ENCODE measurements at regions not wholly inside any gene's neighbourhood (a gene's known extent, or its start where the extent isn't known, plus 50 kb on each side); places are given as distances from the start of the nearest gene placed in this dataset.

DNA sequence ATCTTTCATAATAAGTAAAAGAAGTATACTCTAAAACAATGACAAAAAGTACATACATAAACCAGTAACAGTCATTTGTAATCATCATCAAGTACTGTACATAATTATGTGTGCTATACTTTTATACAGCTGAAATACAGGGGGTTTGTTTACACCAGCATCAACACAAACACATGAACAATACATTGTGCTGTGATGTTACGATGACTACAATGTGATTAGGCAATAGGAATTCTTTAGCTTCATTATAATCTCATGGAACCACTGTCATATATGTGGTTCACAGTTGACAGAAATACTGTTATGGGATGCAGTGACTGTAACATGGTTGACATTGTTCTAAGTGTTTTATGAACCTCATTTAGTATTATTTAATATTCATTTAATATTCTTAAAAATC lies 914.4 kb upstream of the TENM4 start:
- Histone ChIP-seq H3K9me3 (ENCODE audit: control insufficient read depth, low read length) (no peaks in the 10 kb centered on the region), H2BK15ac (ENCODE audit: low read depth, poor library complexity, severe bottlenecking) (no peak overlapping the region), H2AK5ac (ENCODE audit: low read length, severe bottlenecking) (no peak overlapping the region), H2AFZ (ENCODE audit: low read depth, low read length) (no peak overlapping the region), H3K36me3 (ENCODE audit: control insufficient read depth in 1 of 2, insufficient read depth in 2 of 2, low read depth in 1 of 2, low read length in 2 of 2) (no peaks in the 10 kb centered on the region), H3K14ac (ENCODE audit: low read length in 2 of 2) (no peak overlapping the region), H3K9ac (ENCODE audit: low read length) (no peak overlapping the region), H3K23ac (ENCODE audit: low read length in 2 of 2) (no peak overlapping the region), H4K91ac (ENCODE audit: low read length) (no peak overlapping the region), H3K79me1 (replicated peaks; ENCODE audit: low read length, poor library complexity, severe bottlenecking) (no peaks in the 10 kb centered on the region), H4K8ac (ENCODE audit: low read length) (no peak overlapping the region), H3K27me3 (ENCODE audit: control insufficient read depth in 1 of 2, insufficient read depth in 1 of 2, low read length in 2 of 2) (no peaks in the 10 kb centered on the region), H3K18ac (ENCODE audit: low read depth in 1 of 2, low read length in 2 of 2) (no peak overlapping the region), H3K4ac (ENCODE audit: low read depth in 1 of 2, low read length in 2 of 2) (no peak overlapping the region), H3K4me2 (ENCODE audit: low read length, poor library complexity, severe bottlenecking) (no peak overlapping the region), H3K4me1 (ENCODE audit: control insufficient read depth, insufficient read depth, low read depth, low read length) (no peaks in the 10 kb centered on the region), H3K27ac (ENCODE audit: low read length, poor library complexity, severe bottlenecking) (no peak overlapping the region), H3K4me3 (ENCODE audit: insufficient read depth in 1 of 2, low read depth in 1 of 2, low read length in 2 of 2) (no peak overlapping the region), H2BK5ac (ENCODE audit: low read depth, low read length, poor library complexity, severe bottlenecking) (no peak overlapping the region), H2BK12ac (ENCODE audit: low read length in 2 of 2) (no peak overlapping the region), H2BK120ac (ENCODE audit: low read depth, low read length) (no peak overlapping the region)
- DNase-seq: no peak
- no CpG with 5 or more reads among the region's 1 CpG for WGBS

DNA sequence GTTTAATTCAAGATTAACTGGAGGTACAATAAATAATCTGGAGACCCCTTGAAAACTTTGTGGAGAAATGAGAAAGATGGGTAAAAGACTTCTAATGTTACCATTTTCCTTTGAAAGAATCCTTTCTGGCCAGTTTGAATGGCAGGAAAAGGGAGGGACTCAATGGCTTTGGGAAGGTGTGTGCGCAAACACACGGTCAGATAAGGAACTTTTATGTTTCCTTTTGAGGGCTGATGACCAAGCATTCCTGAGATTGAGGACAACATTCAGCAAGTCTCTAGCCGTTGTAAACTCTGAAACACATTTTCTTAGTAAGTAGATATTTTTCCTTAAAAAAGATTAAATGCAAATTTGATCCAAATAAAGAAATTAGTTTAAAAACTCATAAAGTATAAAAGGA lies 909.7 kb upstream of the TENM4 start:
- no peaks in the 10 kb centered on the region for H3K9me3 ChIP-seq (ENCODE audit: control insufficient read depth, low read length)
- H3K4me3 ChIP-seq (ENCODE audit: insufficient read depth in 1 of 2, low read depth in 1 of 2, low read length in 2 of 2): no peak overlapping the region
- WGBS: 85% methylated on average over 2 of the region's 3 CpGs

GRCh38 chr11:80349997-80350396 lies 909.2 kb upstream of the TENM4 start:
- H3K9me3 ChIP-seq (ENCODE audit: control insufficient read depth, low read length): no peaks in the 10 kb centered on the region
- DNase-seq: no peak

More for the DNA sequence above, 909.7 kb upstream of the TENM4 start:
- H3K27ac ChIP-seq (ENCODE audit: low read length, poor library complexity, severe bottlenecking): no peak overlapping the region
- no peak overlapping the region for H3K4me2 ChIP-seq (ENCODE audit: low read length, poor library complexity, severe bottlenecking)
- H2BK15ac ChIP-seq (ENCODE audit: low read depth, poor library complexity, severe bottlenecking): no peak overlapping the region
- H3K18ac ChIP-seq (ENCODE audit: low read depth in 1 of 2, low read length in 2 of 2): no peak overlapping the region
- no peak overlapping the region for H2AK5ac ChIP-seq (ENCODE audit: low read length, severe bottlenecking)
- no peak overlapping the region for H3K9ac ChIP-seq (ENCODE audit: low read length)
- H3K79me1 ChIP-seq (replicated peaks; ENCODE audit: low read length, poor library complexity, severe bottlenecking): no peaks in the 10 kb centered on the region
- no peaks in the 10 kb centered on the region for H3K36me3 ChIP-seq (ENCODE audit: control insufficient read depth in 1 of 2, insufficient read depth in 2 of 2, low read depth in 1 of 2, low read length in 2 of 2)
- H2BK5ac ChIP-seq (ENCODE audit: low read depth, low read length, poor library complexity, severe bottlenecking): no peak overlapping the region
- no peaks in the 10 kb centered on the region for H3K4me1 ChIP-seq (ENCODE audit: control insufficient read depth, insufficient read depth, low read depth, low read length)
- no peak overlapping the region for H4K8ac ChIP-seq (ENCODE audit: low read length)
- H2BK120ac ChIP-seq (ENCODE audit: low read depth, low read length): no peak overlapping the region
- no peak overlapping the region for H3K4ac ChIP-seq (ENCODE audit: low read depth in 1 of 2, low read length in 2 of 2)
- H4K91ac ChIP-seq (ENCODE audit: low read length): no peak overlapping the region
- H3K14ac ChIP-seq (ENCODE audit: low read length in 2 of 2): no peak overlapping the region
- no peaks in the 10 kb centered on the region for H3K27me3 ChIP-seq (ENCODE audit: control insufficient read depth in 1 of 2, insufficient read depth in 1 of 2, low read length in 2 of 2)
- no peak overlapping the region for H2AFZ ChIP-seq (ENCODE audit: low read depth, low read length)
- DNase-seq: no peak
- H3K23ac ChIP-seq (ENCODE audit: low read length in 2 of 2): no peak overlapping the region
- H2BK12ac ChIP-seq (ENCODE audit: low read length in 2 of 2): no peak overlapping the region

GRCh38 chr11:80346353-80347059 lies 905.7 kb upstream of the TENM4 start:
- WGBS: 75% methylated on average over 5 of the region's 6 CpGs
- no peaks in the 10 kb centered on the region for H3K27me3 ChIP-seq (ENCODE audit: control insufficient read depth in 1 of 2, insufficient read depth in 1 of 2, low read length in 2 of 2)

More at GRCh38 chr11:80349997-80350396, 909.2 kb upstream of the TENM4 start:
- Histone ChIP-seq H2BK120ac (ENCODE audit: low read depth, low read length) (no peak overlapping the region), H2BK12ac (ENCODE audit: low read length in 2 of 2) (no peak overlapping the region), H2BK15ac (ENCODE audit: low read depth, poor library complexity, severe bottlenecking) (no peak overlapping the region), H3K9ac (ENCODE audit: low read length) (no peak overlapping the region), H3K4me2 (ENCODE audit: low read length, poor library complexity, severe bottlenecking) (no peak overlapping the region), H3K27ac (ENCODE audit: low read length, poor library complexity, severe bottlenecking) (no peak overlapping the region), H3K27me3 (ENCODE audit: control insufficient read depth in 1 of 2, insufficient read depth in 1 of 2, low read length in 2 of 2) (no peaks in the 10 kb centered on the region), H3K18ac (ENCODE audit: low read depth in 1 of 2, low read length in 2 of 2) (no peak overlapping the region), H3K4ac (ENCODE audit: low read depth in 1 of 2, low read length in 2 of 2) (no peak overlapping the region), H3K23ac (ENCODE audit: low read length in 2 of 2) (no peak overlapping the region), H2BK5ac (ENCODE audit: low read depth, low read length, poor library complexity, severe bottlenecking) (no peak overlapping the region), H2AK5ac (ENCODE audit: low read length, severe bottlenecking) (no peak overlapping the region), H3K4me3 (ENCODE audit: insufficient read depth in 1 of 2, low read depth in 1 of 2, low read length in 2 of 2) (no peak overlapping the region), H3K79me1 (replicated peaks; ENCODE audit: low read length, poor library complexity, severe bottlenecking) (no peaks in the 10 kb centered on the region), H4K8ac (ENCODE audit: low read length) (no peak overlapping the region), H4K91ac (ENCODE audit: low read length) (no peak overlapping the region), H3K36me3 (ENCODE audit: control insufficient read depth in 1 of 2, insufficient read depth in 2 of 2, low read depth in 1 of 2, low read length in 2 of 2) (no peaks in the 10 kb centered on the region), H3K14ac (ENCODE audit: low read length in 2 of 2) (no peak overlapping the region), H3K4me1 (ENCODE audit: control insufficient read depth, insufficient read depth, low read depth, low read length) (no peaks in the 10 kb centered on the region), H2AFZ (ENCODE audit: low read depth, low read length) (no peak overlapping the region)

More at GRCh38 chr11:80346353-80347059, 905.7 kb upstream of the TENM4 start:
- H2AFZ ChIP-seq (ENCODE audit: low read depth, low read length): no peak overlapping the region
- H3K36me3 ChIP-seq (ENCODE audit: control insufficient read depth in 1 of 2, insufficient read depth in 2 of 2, low read depth in 1 of 2, low read length in 2 of 2): no peaks in the 10 kb centered on the region
- no peak overlapping the region for H3K23ac ChIP-seq (ENCODE audit: low read length in 2 of 2)
- H2BK120ac ChIP-seq (ENCODE audit: low read depth, low read length): no peak overlapping the region
- H3K18ac ChIP-seq (ENCODE audit: low read depth in 1 of 2, low read length in 2 of 2): no peak overlapping the region
- no peak overlapping the region for H3K4ac ChIP-seq (ENCODE audit: low read depth in 1 of 2, low read length in 2 of 2)
- H2BK12ac ChIP-seq (ENCODE audit: low read length in 2 of 2): no peak overlapping the region
- H2BK5ac ChIP-seq (ENCODE audit: low read depth, low read length, poor library complexity, severe bottlenecking): no peak overlapping the region
- no peak overlapping the region for H3K4me2 ChIP-seq (ENCODE audit: low read length, poor library complexity, severe bottlenecking)
- H3K79me1 ChIP-seq (replicated peaks; ENCODE audit: low read length, poor library complexity, severe bottlenecking): no peaks in the 10 kb centered on the region
- H4K8ac ChIP-seq (ENCODE audit: low read length): no peak overlapping the region
- no peak for DNase-seq
- H2AK5ac ChIP-seq (ENCODE audit: low read length, severe bottlenecking): no peak overlapping the region
- no peaks in the 10 kb centered on the region for H3K4me1 ChIP-seq (ENCODE audit: control insufficient read depth, insufficient read depth, low read depth, low read length)
- no peaks in the 10 kb centered on the region for H3K9me3 ChIP-seq (ENCODE audit: control insufficient read depth, low read length)
- no peak overlapping the region for H3K14ac ChIP-seq (ENCODE audit: low read length in 2 of 2)
- no peak overlapping the region for H3K4me3 ChIP-seq (ENCODE audit: insufficient read depth in 1 of 2, low read depth in 1 of 2, low read length in 2 of 2)
- no peak overlapping the region for H3K9ac ChIP-seq (ENCODE audit: low read length)
- H2BK15ac ChIP-seq (ENCODE audit: low read depth, poor library complexity, severe bottlenecking): no peak overlapping the region
- no peak overlapping the region for H4K91ac ChIP-seq (ENCODE audit: low read length)
- H3K27ac ChIP-seq (ENCODE audit: low read length, poor library complexity, severe bottlenecking): no peak overlapping the region
